ENCODE measurements at regions not wholly inside any gene's neighbourhood (a gene's known extent, or its start where the extent isn't known, plus 50 kb on each side); places are given as distances from the start of the nearest gene placed in this dataset.

DNA sequence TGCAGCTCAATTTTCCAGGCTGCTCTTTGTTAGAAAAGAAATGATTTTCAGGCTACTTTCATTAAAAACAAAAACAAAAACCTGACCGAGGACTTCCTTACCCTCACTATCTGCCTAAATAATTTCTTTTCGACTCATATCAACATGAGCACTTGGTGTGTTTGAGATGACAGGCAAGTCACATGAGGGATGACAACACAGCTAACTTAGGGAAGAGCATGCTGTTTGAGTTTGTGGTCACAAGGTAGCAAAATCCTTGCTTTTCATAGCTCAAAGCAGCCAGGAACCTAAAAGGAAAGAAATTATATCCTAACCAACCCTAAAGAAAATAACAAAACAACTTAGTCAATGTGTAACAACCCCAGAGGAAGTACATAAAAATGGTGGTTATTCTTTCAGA lies 459.5 kb downstream of the KIF16B start:
- TF ChIP-seq, protein P1, sequence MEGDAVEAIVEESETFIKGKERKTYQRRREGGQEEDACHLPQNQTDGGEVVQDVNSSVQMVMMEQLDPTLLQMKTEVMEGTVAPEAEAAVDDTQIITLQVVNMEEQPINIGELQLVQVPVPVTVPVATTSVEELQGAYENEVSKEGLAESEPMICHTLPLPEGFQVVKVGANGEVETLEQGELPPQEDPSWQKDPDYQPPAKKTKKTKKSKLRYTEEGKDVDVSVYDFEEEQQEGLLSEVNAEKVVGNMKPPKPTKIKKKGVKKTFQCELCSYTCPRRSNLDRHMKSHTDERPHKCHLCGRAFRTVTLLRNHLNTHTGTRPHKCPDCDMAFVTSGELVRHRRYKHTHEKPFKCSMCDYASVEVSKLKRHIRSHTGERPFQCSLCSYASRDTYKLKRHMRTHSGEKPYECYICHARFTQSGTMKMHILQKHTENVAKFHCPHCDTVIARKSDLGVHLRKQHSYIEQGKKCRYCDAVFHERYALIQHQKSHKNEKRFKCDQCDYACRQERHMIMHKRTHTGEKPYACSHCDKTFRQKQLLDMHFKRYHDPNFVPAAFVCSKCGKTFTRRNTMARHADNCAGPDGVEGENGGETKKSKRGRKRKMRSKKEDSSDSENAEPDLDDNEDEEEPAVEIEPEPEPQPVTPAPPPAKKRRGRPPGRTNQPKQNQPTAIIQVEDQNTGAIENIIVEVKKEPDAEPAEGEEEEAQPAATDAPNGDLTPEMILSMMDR (IDR thresholded peaks at IDR 0.05), result no peak

DNA sequence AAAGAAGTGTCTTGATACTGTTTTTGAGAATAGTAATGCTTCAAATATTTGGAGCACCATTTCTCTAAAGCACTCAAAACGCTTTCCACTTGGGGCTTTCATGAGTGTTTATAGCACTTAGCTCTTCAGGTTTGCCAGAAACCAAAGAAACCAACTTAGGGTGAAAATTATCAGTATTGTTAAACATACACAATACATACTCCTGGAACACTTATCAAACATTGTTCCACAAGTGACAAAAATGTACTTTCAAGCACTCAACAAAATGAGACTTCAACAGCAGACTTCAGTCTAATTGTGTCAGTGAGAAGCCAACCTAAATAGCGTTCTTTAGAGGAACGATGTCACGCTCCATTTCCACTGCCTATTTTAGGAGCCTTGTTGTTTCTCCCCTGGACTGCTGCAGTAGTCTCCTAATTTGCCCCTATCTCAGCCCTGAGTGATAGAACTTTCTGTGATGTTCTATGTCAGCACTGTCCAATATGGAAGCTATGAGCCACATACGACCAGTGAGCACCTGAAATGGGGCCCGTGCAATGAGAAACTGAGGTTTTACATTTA lies 461.3 kb downstream of the KIF16B start:
- no peak for DNase-seq (ENCODE audit: low spot score)
- H3K9me3 ChIP-seq, result no peaks in the 10 kb centered on the region
- peaks cover 0 to 20% of the 10 kb centered on the region in 2 donors for H3K4me1 ChIP-seq
- no peak overlapping the region for H3K27ac ChIP-seq
- TF ChIP-seq, protein P1 (IDR thresholded peaks at IDR 0.05), result no peak
- H3K36me3 ChIP-seq, result no peaks in the 10 kb centered on the region
- no peaks in the 10 kb centered on the region for H3K27me3 ChIP-seq
- no peak overlapping the region for H3K4me3 ChIP-seq

More for the DNA sequence above, 459.5 kb downstream of the KIF16B start:
- peaks cover 0 to 11% of the 10 kb centered on the region in 2 donors for H3K4me1 ChIP-seq
- no peak for DNase-seq (ENCODE audit: low spot score)
- H3K36me3 ChIP-seq, result no peaks in the 10 kb centered on the region
- H3K27ac ChIP-seq, result no peak overlapping the region
- no peak overlapping the region for H3K4me3 ChIP-seq
- H3K27me3 ChIP-seq, result no peaks in the 10 kb centered on the region
- H3K9me3 ChIP-seq, result no peaks in the 10 kb centered on the region

DNA sequence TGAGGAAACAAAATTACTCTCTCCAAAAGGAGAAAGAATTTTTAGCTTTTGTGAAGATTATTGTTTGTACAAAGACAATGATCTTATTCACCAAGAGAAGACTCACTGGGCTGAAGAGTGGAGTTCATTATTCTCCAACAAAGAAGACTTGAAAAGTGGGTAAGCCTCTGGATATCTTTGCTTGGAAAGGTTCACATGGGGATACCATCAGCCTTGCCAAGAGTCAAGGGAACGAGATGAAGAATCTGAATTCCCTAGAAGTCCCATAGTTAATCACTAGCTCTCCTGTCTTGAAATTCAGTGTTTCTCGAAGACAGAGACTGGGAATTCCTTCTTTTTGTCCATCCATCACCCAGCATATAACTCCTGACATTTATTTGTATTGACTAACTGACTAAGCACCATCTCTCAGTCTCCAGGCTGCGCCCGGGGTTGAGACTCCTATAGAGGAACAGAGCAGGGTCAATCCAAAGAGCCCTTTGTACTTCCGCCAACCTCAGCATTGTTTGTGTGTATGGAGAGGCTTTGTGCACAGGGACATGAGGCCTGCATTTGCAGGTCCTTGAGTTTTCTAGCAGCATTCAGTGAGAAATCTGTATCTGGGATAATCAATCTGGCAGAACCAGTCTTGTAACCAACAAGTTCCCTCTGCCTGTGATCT lies 461.9 kb downstream of the KIF16B start:
- DNase-seq (ENCODE audit: low spot score), result no peak
- peaks cover 0 to 19% of the 10 kb centered on the region in 2 donors for H3K4me1 ChIP-seq
- H3K36me3 ChIP-seq, result no peaks in the 10 kb centered on the region
- H3K4me3 ChIP-seq, result no peak overlapping the region
- TF ChIP-seq, protein P1 (IDR thresholded peaks at IDR 0.05), result no peak
- H3K27ac ChIP-seq, result no peak overlapping the region
- no peaks in the 10 kb centered on the region for H3K9me3 ChIP-seq
- H3K27me3 ChIP-seq, result no peaks in the 10 kb centered on the region

DNA sequence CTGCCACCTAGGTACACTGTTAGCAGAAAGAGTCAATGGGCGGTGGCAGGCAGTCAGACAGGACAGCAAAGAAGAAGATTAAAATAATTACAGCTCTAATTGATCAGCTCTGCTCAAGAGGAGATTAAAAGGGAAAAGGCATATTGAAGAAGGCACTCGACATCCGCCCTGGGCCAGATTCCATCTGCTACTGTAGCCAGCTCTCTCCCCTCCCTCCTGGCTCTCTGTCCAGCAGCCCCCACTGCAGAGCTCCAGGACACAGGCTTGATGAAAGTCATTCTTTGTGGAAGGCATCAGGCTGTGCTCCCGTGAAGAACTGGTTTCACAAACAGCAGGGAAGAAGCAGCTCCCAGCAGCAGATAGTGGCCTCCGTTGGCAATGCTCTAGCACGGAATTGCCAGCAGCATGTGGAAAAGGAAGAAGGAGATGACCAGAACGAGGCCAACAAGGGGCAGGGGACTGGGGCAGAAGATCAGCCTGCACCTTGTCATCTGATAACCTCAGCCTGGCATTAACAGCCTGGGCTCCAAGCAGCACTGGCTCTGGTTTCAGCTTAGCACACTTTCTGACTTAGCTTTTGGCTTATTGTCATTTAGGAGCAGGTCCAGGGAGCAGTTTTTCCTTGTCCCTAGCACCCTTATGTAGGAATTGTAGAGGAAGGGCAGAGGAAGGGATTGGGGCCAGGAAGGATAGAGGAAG lies 465.9 kb downstream of the KIF16B start:
- Histone ChIP-seq H3K4me3 (no peak overlapping the region), H3K27me3 (no peaks in the 10 kb centered on the region), H3K36me3 (no peaks in the 10 kb centered on the region), H3K27ac (no peak overlapping the region), H3K9me3 (no peaks in the 10 kb centered on the region), H3K4me1 (peaks cover 0 to 12% of the 10 kb centered on the region in 2 donors)
- TF ChIP-seq, protein P1 (IDR thresholded peaks at IDR 0.05), result no peak
- no peak for DNase-seq (ENCODE audit: low spot score)

DNA sequence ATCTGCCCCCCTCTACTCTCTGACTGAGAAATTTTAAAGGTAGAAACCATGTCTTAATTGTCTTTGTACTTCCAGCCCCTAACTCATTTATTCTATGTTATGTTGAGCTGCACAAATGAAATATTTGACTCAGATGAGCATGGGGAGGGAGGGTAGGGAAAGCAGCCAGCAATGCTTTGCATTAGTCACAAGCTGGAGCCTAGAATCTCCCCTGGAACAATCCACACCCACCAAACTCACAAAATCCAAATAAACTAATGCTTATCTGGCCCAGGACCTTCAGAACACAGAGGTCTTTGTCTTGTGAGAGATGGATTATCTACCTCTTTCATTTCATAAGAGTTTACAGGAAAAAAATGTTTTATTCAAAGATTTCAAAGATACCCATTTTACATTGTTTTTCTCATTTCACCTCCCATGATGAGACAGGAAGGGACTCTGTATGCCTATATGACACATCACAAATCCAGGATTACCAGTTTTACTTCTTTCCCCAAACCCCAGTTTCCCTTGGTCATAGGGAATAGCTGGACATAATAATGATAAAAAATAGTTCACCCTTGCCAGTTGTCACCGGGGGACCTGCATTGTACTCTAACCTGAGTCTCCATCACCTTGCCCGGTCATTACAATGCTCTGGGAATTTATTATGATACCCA lies 466.9 kb downstream of the KIF16B start:
- TF ChIP-seq, protein P1 (IDR thresholded peaks at IDR 0.05), result no peak

More for the DNA sequence above, 466.9 kb downstream of the KIF16B start:
- H3K27me3 ChIP-seq, result no peaks in the 10 kb centered on the region
- no peak for DNase-seq (ENCODE audit: low spot score)
- no peak overlapping the region for H3K27ac ChIP-seq
- peaks cover 0 to 12% of the 10 kb centered on the region in 2 donors for H3K4me1 ChIP-seq
- H3K4me3 ChIP-seq, result no peak overlapping the region
- no peaks in the 10 kb centered on the region for H3K36me3 ChIP-seq
- H3K9me3 ChIP-seq, result no peaks in the 10 kb centered on the region

Measured in right atrium auricular region (tissue), 2 donors.